WTC11 (cell line): ENCODE measurements at regions not wholly inside any gene's neighbourhood (a gene's known extent, or its start where the extent isn't known, plus 50 kb on each side); places are given as distances from the start of the nearest gene placed in this dataset.
A peak's percentile ranks its signal among the peaks of the same experiment; 100 is the strongest.

ENCODE experiments used
- ATAC-seq: fragments of 200-7000 bp; cut with Tn5 transposase; 2 replicates; pipeline ENCODE4 v1.10.0; 2021; ENCODE audit warnings: mild to moderate bottlenecking, moderate library complexity
- CTCF ChIA-PET: fragments of 300-600 bp; sonication (Branson Sonifier 250); formaldehyde crosslinking; loops from one replicate; lab custom pipeline; 2021; ENCODE audit warnings: antibody characterized with exemption; lab: Charles Lee
- POLR2A ChIA-PET: fragments of 350-600 bp; sonication (Branson Sonifier 250); formaldehyde crosslinking; loops from one replicate; lab custom pipeline; 2021; ENCODE audit warnings: antibody characterized with exemption; lab: Charles Lee
- DNase-seq: peaks from one replicate; pipeline ENCODE4 v3.0.0; 2021; ENCODE audit warnings: low spot score
- H3K27ac Mint-ChIP-seq: 2 replicates; pipeline ENCODE4 v1.8.0; 2021; ENCODE audit warnings: mixed read lengths
- H3K27me3 Mint-ChIP-seq: 2 replicates; pipeline ENCODE4 v1.8.0; 2021; ENCODE audit warnings: low read depth, mild to moderate bottlenecking, moderate library complexity, mixed read lengths
- H3K36me3 Mint-ChIP-seq: 2 replicates; pipeline ENCODE4 v1.8.0; 2021; ENCODE audit warnings: mixed read lengths
- H3K4me1 Mint-ChIP-seq: 2 replicates; pipeline ENCODE4 v1.8.0; 2022; ENCODE audit warnings: mixed read lengths
- H3K4me3 Mint-ChIP-seq: 2 replicates; pipeline ENCODE4 v1.8.0; 2021; ENCODE audit warnings: mild to moderate bottlenecking, moderate library complexity, mixed read lengths
- H3K9me3 Mint-ChIP-seq: 2 replicates; pipeline ENCODE4 v1.8.0; 2021; ENCODE audit warnings: mixed read lengths
- CBFB ChIP-seq: sonication (generic); formaldehyde crosslinking; IDR thresholded peaks from 2 replicates; pipeline ENCODE4 v1.8.1; 2022; ENCODE audit warnings: mild to moderate bottlenecking, low read depth, missing genetic modification reagents
- CREB1 ChIP-seq: sonication (generic); formaldehyde crosslinking; IDR thresholded peaks from 2 replicates; pipeline ENCODE4 v1.8.0; 2023; ENCODE audit warnings: mild to moderate bottlenecking, missing genetic modification reagents
- ETV6 ChIP-seq: sonication (generic); formaldehyde crosslinking; IDR thresholded peaks from 2 replicates; pipeline ENCODE4 v1.8.1; 2022; ENCODE audit warnings: mild to moderate bottlenecking, missing genetic modification reagents
- FOXK1 ChIP-seq: sonication (generic); formaldehyde crosslinking; IDR thresholded peaks from 2 replicates; pipeline ENCODE4 v1.8.0; 2022; ENCODE audit warnings: mild to moderate bottlenecking, moderate library complexity, missing genetic modification reagents
- GABPB1 ChIP-seq: sonication (generic); formaldehyde crosslinking; IDR thresholded peaks from 2 replicates; pipeline ENCODE4 v1.8.1; 2023; ENCODE audit warnings: mild to moderate bottlenecking, missing genetic modification reagents
- GRHL2 ChIP-seq: fragments of 250-450 bp; sonication (Bioruptor Pico); IDR thresholded peaks from 2 replicates; pipeline ENCODE4 v1.8.0; 2022; ENCODE audit warnings: mild to moderate bottlenecking, moderate library complexity; ENCODE audit not compliant: insufficient replicate concordance, severe bottlenecking
- GTF2I ChIP-seq: fragments of 250-450 bp; sonication (Bioruptor Pico); conservative IDR thresholded peaks from 2 replicates; pipeline ENCODE4 v1.4.0; 2021; ENCODE audit warnings: mild to moderate bottlenecking
- KAT7 ChIP-seq: sonication (generic); formaldehyde crosslinking; IDR thresholded peaks from 2 replicates; pipeline ENCODE4 v1.8.1; 2023; ENCODE audit warnings: missing genetic modification reagents, mild to moderate bottlenecking, borderline replicate concordance
- SOX15 ChIP-seq: fragments of 250-450 bp; sonication (Bioruptor Pico); IDR thresholded peaks from 2 replicates; pipeline ENCODE4 v1.9.0; 2021; ENCODE audit warnings: mild to moderate bottlenecking
- TEAD4 ChIP-seq: sonication (generic); formaldehyde crosslinking; IDR thresholded peaks from 2 replicates; pipeline ENCODE4 v1.8.0; 2022; ENCODE audit warnings: mild to moderate bottlenecking, missing genetic modification reagents
- ZNF121 ChIP-seq: sonication (generic); formaldehyde crosslinking; IDR thresholded peaks from 2 replicates; pipeline ENCODE4 v1.8.0; 2023; ENCODE audit warnings: missing genetic modification reagents
- ZNF138 ChIP-seq: sonication (generic); formaldehyde crosslinking; conservative IDR thresholded peaks from 2 replicates; pipeline ENCODE4 v1.8.1; 2022; ENCODE audit warnings: mild to moderate bottlenecking, moderate library complexity, missing genetic modification reagents
- ZNF219 ChIP-seq: sonication (generic); formaldehyde crosslinking; IDR thresholded peaks from 2 replicates; pipeline ENCODE4 v1.8.0; 2023; ENCODE audit warnings: missing genetic modification reagents, mild to moderate bottlenecking, borderline replicate concordance
- ZNF423 ChIP-seq: fragments of 250-450 bp; sonication (Bioruptor Pico); IDR thresholded peaks from 2 replicates; pipeline ENCODE4 v2.1.2; 2022; ENCODE audit warnings: mild to moderate bottlenecking, moderate library complexity
- TF ChIP-seq, protein P1 (sequence below): fragments of 200-600 bp; IDR thresholded peaks from 2 replicates; pipeline ENCODE4 v1.8.0; 2022; ENCODE audit warnings: antibody characterized with exemption
- TF ChIP-seq, protein P2 (sequence below): sonication (generic); formaldehyde crosslinking; IDR thresholded peaks from 2 replicates; pipeline ENCODE4 v1.8.1; 2023; ENCODE audit warnings: mild to moderate bottlenecking, missing genetic modification reagents, moderate library complexity
- TF ChIP-seq, protein P3 (sequence below): sonication (generic); formaldehyde crosslinking; IDR thresholded peaks from 2 replicates; pipeline ENCODE4 v1.8.1; 2023; ENCODE audit warnings: mild to moderate bottlenecking, missing genetic modification reagents
- TF ChIP-seq, protein P4 (sequence below): fragments of 250-450 bp; sonication (Bioruptor Pico); conservative IDR thresholded peaks from 2 replicates; pipeline ENCODE4 v1.9.0; 2021; ENCODE audit warnings: mild to moderate bottlenecking
- TF ChIP-seq, protein P5 (sequence below): sonication (generic); formaldehyde crosslinking; IDR thresholded peaks from 2 replicates; pipeline ENCODE4 v1.8.0; 2023; ENCODE audit warnings: mild to moderate bottlenecking, missing genetic modification reagents

DNA sequence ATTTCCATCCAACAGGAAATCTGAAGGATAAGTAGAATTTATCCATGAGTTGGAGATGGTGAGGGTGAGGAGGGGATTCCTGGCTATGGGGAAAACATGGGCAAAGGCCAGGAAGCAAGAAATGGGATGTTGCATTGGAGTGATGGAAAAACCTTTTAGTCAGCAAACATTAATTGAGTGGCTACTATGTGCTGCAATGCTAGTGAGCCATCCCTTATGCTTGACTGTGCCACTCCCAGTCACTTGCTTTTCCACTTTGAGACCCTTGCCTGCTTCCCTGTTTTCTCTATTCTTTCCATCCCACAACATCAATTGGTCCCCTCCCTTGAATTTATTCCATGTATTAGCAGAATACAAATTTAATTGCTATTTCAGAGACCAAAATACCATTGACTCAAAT is 252.7 kb upstream of the HABP2 start:
- Mint-ChIP-seq H3K27me3 (no peaks in the 10 kb centered on the region), H3K4me3 (no peak overlapping the region), H3K27ac (no peak overlapping the region), H3K4me1 (peaks cover 19% of the 10 kb centered on the region), H3K36me3 (no peaks in the 10 kb centered on the region), H3K9me3 (0 out of 2 replicates have a peak, but pooled peaks cover 3% of the 10 kb centered on the region)
- POLR2A ChIA-PET = no interaction called here
- ATAC-seq = no peak
- TF ChIP-seq GRHL2 (CRISPR knock-in tag) (no peak), TEAD4 (CRISPR knock-in tag) (no peak), FOXK1 (CRISPR knock-in tag) (no peak), ZNF138 (CRISPR knock-in tag) (no peak)
- TF ChIP-seq, protein P1, sequence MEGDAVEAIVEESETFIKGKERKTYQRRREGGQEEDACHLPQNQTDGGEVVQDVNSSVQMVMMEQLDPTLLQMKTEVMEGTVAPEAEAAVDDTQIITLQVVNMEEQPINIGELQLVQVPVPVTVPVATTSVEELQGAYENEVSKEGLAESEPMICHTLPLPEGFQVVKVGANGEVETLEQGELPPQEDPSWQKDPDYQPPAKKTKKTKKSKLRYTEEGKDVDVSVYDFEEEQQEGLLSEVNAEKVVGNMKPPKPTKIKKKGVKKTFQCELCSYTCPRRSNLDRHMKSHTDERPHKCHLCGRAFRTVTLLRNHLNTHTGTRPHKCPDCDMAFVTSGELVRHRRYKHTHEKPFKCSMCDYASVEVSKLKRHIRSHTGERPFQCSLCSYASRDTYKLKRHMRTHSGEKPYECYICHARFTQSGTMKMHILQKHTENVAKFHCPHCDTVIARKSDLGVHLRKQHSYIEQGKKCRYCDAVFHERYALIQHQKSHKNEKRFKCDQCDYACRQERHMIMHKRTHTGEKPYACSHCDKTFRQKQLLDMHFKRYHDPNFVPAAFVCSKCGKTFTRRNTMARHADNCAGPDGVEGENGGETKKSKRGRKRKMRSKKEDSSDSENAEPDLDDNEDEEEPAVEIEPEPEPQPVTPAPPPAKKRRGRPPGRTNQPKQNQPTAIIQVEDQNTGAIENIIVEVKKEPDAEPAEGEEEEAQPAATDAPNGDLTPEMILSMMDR = no peak
- no peak for DNase-seq
- CTCF ChIA-PET = interaction anchor here (0.6 to 1.9 kb wide), 2 partner anchors 85 to 173 kb away, joined by 3 to 13 read pairs; no protein-coding TSS in a partner anchor

DNA sequence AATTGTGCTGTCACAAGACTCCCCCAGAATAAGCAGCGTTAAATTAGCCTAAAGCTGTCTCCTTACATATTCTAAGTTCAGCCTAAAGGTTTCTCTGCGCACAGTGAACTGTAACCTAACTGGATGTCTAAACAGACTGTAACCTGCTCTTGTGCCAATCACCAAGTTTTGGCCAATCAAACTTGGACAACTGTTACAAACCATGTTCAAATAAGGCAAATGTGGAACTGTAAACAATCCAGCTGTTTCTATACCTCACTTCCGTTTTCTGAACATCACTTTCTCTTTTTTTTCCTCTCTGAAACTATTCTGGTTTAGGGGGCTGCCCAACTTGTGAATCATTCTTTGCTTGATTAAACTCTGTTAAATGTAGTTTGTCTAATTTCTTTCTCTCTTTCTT is 252.2 kb upstream of the HABP2 start:
- Mint-ChIP-seq H3K4me1 (peaks cover 19% of the 10 kb centered on the region), H3K36me3 (no peaks in the 10 kb centered on the region), H3K27ac (no peak overlapping the region), H3K27me3 (no peaks in the 10 kb centered on the region), H3K9me3 (0 out of 2 replicates have a peak, but pooled peaks cover 3% of the 10 kb centered on the region), H3K4me3 (no peak overlapping the region)
- TF ChIP-seq CBFB (CRISPR knock-in tag) (no peak), KAT7 (CRISPR knock-in tag) (no peak)
- DNase-seq = no peak
- ChIA-PET CTCF (interaction anchor here (0.6 to 2.2 kb wide), 4 partner anchors 8 to 173 kb away, joined by 3 to 13 read pairs (median 6); no protein-coding TSS in a partner anchor), POLR2A (no interaction called here)
- ATAC-seq = no peak

DNA sequence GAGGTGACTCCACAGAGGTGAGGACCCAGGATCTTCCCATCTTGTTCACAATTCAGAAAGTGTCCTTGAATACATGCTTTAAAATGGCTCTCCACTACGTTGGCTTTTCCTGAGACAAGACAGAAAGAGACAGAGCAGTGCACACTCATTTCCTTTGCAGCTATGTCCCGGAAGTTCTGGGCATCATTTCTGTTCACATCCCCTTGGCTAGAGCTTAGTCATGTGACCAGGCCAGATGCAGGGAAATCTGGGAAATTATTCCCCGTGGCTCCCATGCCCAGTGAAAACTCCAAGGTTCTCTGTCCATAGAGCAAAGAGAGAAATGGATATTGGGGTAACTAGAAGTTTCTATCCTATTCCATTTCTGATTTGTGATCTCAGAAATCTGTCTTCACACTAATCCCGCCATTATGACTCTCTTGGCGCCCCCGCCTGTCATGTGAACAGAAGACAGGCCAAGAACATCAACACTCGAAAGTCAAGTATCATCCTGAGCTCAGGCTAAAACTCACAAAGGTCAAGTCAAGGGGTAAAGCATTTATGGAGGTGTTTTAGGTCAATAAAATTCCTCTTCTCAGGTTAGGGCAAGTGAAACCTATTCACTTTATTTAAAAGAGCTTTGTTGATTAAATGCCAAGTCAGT is 251.4 kb upstream of the HABP2 start:
- POLR2A ChIA-PET = no interaction called here
- H3K36me3 Mint-ChIP-seq = no peaks in the 10 kb centered on the region
- H3K27ac Mint-ChIP-seq = no peak overlapping the region
- H3K4me1 Mint-ChIP-seq = peaks cover 19% of the 10 kb centered on the region
- CTCF ChIA-PET = interaction anchor here (0.5 to 2.2 kb wide), 23 partner anchors 9 to 663 kb away, joined by 3 to 15 read pairs (median 3); no protein-coding TSS in a partner anchor
- no peak overlapping the region for H3K4me3 Mint-ChIP-seq
- 0 out of 2 replicates have a peak, but pooled peaks cover 3% of the 10 kb centered on the region for H3K9me3 Mint-ChIP-seq
- H3K27me3 Mint-ChIP-seq = no peaks in the 10 kb centered on the region
- peak; percentile 45; the same call in 1 of the 2 replicates for ATAC-seq
- no peak for TF ChIP-seq GABPB1 (CRISPR knock-in tag)
- TF ChIP-seq, protein P2, sequence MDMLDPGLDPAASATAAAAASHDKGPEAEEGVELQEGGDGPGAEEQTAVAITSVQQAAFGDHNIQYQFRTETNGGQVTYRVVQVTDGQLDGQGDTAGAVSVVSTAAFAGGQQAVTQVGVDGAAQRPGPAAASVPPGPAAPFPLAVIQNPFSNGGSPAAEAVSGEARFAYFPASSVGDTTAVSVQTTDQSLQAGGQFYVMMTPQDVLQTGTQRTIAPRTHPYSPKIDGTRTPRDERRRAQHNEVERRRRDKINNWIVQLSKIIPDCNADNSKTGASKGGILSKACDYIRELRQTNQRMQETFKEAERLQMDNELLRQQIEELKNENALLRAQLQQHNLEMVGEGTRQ (CRISPR knock-in tag) = peak; percentile 54; the same call in 1 of the 2 replicates
- DNase-seq = peak; percentile 57

DNA sequence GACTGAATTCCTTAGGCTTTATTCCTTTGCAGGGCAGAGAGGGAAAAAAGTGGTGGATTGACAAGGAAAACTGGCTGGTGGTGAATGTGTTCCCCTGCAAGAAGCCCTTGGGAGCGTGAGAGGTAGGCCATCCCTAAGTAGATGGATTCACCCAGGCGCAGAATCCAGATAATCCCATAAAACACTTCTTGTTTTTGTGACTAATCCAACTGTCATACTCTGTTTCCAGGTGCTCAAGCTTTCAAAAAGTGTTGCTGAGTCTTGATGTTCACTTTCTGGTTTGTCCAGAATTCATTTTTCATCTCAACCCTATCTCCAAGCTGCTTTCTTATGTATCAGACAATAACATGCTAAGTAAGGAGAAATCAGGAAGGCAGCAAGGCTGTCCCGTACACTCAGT is 250.8 kb upstream of the HABP2 start:
- DNase-seq = no peak
- H3K27ac Mint-ChIP-seq = no peak overlapping the region
- TF ChIP-seq ZNF121 (CRISPR knock-in tag) = no peak
- TF ChIP-seq ETV6 (CRISPR knock-in tag) = no peak
- TF ChIP-seq, protein P3, sequence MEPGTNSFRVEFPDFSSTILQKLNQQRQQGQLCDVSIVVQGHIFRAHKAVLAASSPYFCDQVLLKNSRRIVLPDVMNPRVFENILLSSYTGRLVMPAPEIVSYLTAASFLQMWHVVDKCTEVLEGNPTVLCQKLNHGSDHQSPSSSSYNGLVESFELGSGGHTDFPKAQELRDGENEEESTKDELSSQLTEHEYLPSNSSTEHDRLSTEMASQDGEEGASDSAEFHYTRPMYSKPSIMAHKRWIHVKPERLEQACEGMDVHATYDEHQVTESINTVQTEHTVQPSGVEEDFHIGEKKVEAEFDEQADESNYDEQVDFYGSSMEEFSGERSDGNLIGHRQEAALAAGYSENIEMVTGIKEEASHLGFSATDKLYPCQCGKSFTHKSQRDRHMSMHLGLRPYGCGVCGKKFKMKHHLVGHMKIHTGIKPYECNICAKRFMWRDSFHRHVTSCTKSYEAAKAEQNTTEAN (CRISPR knock-in tag) = no peak
- TF ChIP-seq, protein P4, sequence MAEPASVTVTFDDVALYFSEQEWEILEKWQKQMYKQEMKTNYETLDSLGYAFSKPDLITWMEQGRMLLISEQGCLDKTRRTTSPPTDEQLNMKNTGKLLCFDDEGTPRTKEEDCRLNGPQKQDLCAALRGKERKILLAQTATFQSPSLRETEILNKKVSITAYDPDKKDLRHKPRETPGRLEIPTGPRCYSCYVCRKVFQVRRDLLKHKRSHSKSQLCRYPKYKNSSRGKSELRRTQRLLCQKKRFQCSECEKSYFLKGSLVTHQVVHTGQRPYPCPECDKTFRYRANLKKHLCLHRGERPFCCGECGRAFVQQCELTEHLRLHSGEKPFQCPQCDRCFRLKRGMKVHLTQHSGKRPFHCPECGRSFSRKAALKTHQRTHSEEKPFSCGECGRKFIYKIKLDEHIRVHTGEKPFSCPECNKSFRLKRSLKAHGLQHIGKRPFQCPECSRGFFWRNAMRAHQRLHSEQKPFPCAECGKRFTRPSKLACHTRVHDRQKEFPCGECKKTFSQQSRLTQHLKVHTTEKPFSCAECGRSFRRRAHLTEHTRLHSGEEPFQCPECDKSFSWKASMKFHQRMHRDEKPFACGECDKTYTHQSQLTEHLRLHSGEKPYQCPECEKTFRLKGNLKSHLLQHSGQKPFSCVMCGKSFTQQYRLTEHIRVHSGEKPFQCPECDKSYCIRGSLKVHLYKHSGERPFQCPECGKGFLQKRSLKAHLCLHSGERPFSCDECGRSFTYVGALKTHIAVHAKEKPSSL (CRISPR knock-in tag) = no peak
- TF ChIP-seq ZNF423 (CRISPR knock-in tag) = no peak
- no peak for TF ChIP-seq ZNF219 (CRISPR knock-in tag)
- TF ChIP-seq CREB1 (CRISPR knock-in tag) = no peak
- TF ChIP-seq SOX15 = no peak
- TF ChIP-seq GTF2I = no peak
- TF ChIP-seq, protein P5, sequence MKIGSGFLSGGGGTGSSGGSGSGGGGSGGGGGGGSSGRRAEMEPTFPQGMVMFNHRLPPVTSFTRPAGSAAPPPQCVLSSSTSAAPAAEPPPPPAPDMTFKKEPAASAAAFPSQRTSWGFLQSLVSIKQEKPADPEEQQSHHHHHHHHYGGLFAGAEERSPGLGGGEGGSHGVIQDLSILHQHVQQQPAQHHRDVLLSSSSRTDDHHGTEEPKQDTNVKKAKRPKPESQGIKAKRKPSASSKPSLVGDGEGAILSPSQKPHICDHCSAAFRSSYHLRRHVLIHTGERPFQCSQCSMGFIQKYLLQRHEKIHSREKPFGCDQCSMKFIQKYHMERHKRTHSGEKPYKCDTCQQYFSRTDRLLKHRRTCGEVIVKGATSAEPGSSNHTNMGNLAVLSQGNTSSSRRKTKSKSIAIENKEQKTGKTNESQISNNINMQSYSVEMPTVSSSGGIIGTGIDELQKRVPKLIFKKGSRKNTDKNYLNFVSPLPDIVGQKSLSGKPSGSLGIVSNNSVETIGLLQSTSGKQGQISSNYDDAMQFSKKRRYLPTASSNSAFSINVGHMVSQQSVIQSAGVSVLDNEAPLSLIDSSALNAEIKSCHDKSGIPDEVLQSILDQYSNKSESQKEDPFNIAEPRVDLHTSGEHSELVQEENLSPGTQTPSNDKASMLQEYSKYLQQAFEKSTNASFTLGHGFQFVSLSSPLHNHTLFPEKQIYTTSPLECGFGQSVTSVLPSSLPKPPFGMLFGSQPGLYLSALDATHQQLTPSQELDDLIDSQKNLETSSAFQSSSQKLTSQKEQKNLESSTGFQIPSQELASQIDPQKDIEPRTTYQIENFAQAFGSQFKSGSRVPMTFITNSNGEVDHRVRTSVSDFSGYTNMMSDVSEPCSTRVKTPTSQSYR (CRISPR knock-in tag) = no peak

More for the DNA sequence above, 250.8 kb upstream of the HABP2 start:
- no peaks in the 10 kb centered on the region for H3K27me3 Mint-ChIP-seq
- H3K4me3 Mint-ChIP-seq = no peak overlapping the region
- ATAC-seq = no peak
- H3K36me3 Mint-ChIP-seq = no peaks in the 10 kb centered on the region
- POLR2A ChIA-PET = no interaction called here
- CTCF ChIA-PET = interaction anchor here (0.5 to 2.2 kb wide), 21 partner anchors 8 to 664 kb away, joined by 3 to 15 read pairs (median 3); no protein-coding TSS in a partner anchor
- 0 out of 2 replicates have a peak, but pooled peaks cover 3% of the 10 kb centered on the region for H3K9me3 Mint-ChIP-seq
- peaks cover 19% of the 10 kb centered on the region for H3K4me1 Mint-ChIP-seq
